ENCODE measurements at regions not wholly inside any gene's neighbourhood (a gene's known extent, or its start where the extent isn't known, plus 50 kb on each side); places are given as distances from the start of the nearest gene placed in this dataset.
"Not testable (repeated sequence)": the region's sequence is repeated elsewhere in the genome, so short reads cannot be mapped to it uniquely, and the experiment has no call there.

DNA sequence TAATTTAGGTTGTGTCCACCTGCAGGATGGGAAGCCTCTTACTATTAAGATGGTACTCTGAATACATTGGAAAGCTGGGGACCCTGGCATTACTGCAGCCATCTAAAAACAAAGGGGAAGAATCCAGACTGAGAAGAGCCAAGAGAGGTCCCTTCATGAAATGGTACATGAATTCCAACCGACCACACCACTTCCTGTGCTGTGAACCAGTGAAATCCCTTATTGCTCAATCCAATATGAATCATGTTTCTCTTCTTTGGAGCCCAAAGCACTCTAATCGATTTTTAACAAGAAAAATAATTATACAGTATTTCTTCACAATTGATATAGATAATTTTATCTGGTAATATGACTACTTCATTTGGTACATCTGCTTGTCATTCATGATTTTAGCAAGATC, 479.7 kb upstream of the RAB6C start:
- Mint-ChIP-seq H3K27ac (no peak overlapping the region), H3K4me1 (peaks cover 3% of the 10 kb centered on the region), H3K4me3 (no peak overlapping the region), H3K36me3 (no peaks in the 10 kb centered on the region), H3K27me3 (ENCODE audit: insufficient read depth, low read depth) (no peaks in the 10 kb centered on the region), H3K9me3 (no peaks in the 10 kb centered on the region)
- H3K4me2 ChIP-seq = no peak overlapping the region
- H2AFZ ChIP-seq (replicated peaks) = no peak overlapping the region
- no peaks in the 10 kb centered on the region for H3K36me3 ChIP-seq
- H3K9ac ChIP-seq = no peak overlapping the region
- no peak overlapping the region for H3K4me3 ChIP-seq
- H3K4me1 ChIP-seq = no peaks in the 10 kb centered on the region
- H4K20me1 ChIP-seq (ENCODE audit: low read depth) = no peaks in the 10 kb centered on the region
- no peaks in the 10 kb centered on the region for H3K79me2 ChIP-seq (ENCODE audit: low read depth)
- H3K27me3 ChIP-seq = no peaks in the 10 kb centered on the region
- H3K27ac ChIP-seq = no peak overlapping the region
- TF ChIP-seq, protein P1, sequence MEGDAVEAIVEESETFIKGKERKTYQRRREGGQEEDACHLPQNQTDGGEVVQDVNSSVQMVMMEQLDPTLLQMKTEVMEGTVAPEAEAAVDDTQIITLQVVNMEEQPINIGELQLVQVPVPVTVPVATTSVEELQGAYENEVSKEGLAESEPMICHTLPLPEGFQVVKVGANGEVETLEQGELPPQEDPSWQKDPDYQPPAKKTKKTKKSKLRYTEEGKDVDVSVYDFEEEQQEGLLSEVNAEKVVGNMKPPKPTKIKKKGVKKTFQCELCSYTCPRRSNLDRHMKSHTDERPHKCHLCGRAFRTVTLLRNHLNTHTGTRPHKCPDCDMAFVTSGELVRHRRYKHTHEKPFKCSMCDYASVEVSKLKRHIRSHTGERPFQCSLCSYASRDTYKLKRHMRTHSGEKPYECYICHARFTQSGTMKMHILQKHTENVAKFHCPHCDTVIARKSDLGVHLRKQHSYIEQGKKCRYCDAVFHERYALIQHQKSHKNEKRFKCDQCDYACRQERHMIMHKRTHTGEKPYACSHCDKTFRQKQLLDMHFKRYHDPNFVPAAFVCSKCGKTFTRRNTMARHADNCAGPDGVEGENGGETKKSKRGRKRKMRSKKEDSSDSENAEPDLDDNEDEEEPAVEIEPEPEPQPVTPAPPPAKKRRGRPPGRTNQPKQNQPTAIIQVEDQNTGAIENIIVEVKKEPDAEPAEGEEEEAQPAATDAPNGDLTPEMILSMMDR (IDR thresholded peaks at IDR 0.05) = no peak
- no peak for TF ChIP-seq EZH2 (IDR thresholded peaks at IDR 0.05)
- no peak for TF ChIP-seq EZH2phosphoT487 (IDR thresholded peaks at IDR 0.05)
- DNase-seq (ENCODE audit: low spot score) = no peak
- no peaks in the 10 kb centered on the region for H3F3A ChIP-seq (ENCODE audit: low read depth)
- H3K9me3 ChIP-seq (ENCODE audit: low read depth) = no peaks in the 10 kb centered on the region

DNA sequence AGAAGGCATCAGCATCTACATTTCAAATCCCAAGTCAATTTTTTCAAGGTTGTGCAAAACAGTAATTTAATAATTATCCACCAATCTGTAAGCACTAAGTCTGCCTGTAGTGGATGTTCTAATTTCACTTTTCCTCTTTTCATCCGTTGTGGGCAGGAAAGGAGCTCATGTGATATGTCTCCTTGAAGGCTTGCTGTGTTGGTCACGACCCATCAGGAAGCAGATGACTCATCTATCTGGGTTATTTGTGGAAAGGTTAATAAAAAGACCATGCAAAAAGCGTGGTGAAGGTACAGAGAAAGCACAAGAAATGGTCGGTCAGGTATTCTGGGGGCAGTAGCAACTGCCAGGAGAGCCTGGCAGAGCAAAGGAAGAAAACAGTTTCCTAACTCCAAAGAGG, 476.7 kb upstream of the RAB6C start:
- Mint-ChIP-seq H3K9me3 (no peaks in the 10 kb centered on the region), H3K27ac (no peak overlapping the region), H3K27me3 (ENCODE audit: insufficient read depth, low read depth) (no peaks in the 10 kb centered on the region), H3K4me3 (no peak overlapping the region), H3K36me3 (no peaks in the 10 kb centered on the region), H3K4me1 (peaks cover 3% of the 10 kb centered on the region)
- Histone ChIP-seq H3K36me3 (no peaks in the 10 kb centered on the region), H3K79me2 (ENCODE audit: low read depth) (no peaks in the 10 kb centered on the region), H3F3A (ENCODE audit: low read depth) (no peaks in the 10 kb centered on the region), H3K27ac (no peak overlapping the region), H3K9me3 (ENCODE audit: low read depth) (no peaks in the 10 kb centered on the region), H4K20me1 (ENCODE audit: low read depth) (no peaks in the 10 kb centered on the region), H3K4me3 (no peak overlapping the region), H2AFZ (replicated peaks) (peak overlapping the region; percentile 68), H3K9ac (no peak overlapping the region), H3K4me2 (no peak overlapping the region), H3K27me3 (no peaks in the 10 kb centered on the region), H3K4me1 (no peaks in the 10 kb centered on the region)
- no peak for DNase-seq (ENCODE audit: low spot score)
- TF ChIP-seq, protein P1 (IDR thresholded peaks at IDR 0.05) = no peak
- TF ChIP-seq EZH2phosphoT487 (IDR thresholded peaks at IDR 0.05) (no peak), EZH2 (IDR thresholded peaks at IDR 0.05) (no peak)

DNA sequence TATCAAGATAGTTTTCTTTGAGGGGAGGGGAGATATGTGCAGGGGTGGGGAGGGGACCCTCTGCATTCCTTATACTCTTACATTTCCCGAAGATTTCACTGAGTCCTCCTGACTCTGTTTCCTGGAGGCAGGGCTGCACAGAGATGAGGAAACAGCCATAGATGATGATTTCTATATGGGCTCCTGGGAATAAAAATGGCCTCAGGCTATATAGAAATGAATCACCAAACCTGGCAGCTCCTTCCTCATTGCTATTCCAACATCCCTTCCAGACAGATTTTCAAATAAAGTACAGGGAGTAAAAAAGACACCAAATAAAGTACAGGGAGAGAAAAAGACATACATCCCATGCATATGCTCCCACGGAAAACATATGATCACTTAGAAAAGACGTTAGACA, 474.8 kb upstream of the RAB6C start:
- Histone ChIP-seq H3K27me3 (no peaks in the 10 kb centered on the region), H3F3A (ENCODE audit: low read depth) (no peaks in the 10 kb centered on the region), H3K4me2 (no peak overlapping the region), H3K4me3 (no peak overlapping the region), H3K4me1 (no peaks in the 10 kb centered on the region), H2AFZ (replicated peaks) (no peak overlapping the region), H4K20me1 (ENCODE audit: low read depth) (no peaks in the 10 kb centered on the region), H3K27ac (no peak overlapping the region), H3K9ac (no peak overlapping the region), H3K36me3 (no peaks in the 10 kb centered on the region), H3K79me2 (ENCODE audit: low read depth) (no peaks in the 10 kb centered on the region), H3K9me3 (ENCODE audit: low read depth) (no peaks in the 10 kb centered on the region)
- H3K4me3 Mint-ChIP-seq = no peak overlapping the region
- no peaks in the 10 kb centered on the region for H3K27me3 Mint-ChIP-seq (ENCODE audit: insufficient read depth, low read depth)
- H3K4me1 Mint-ChIP-seq = peaks cover 3% of the 10 kb centered on the region
- no peak for DNase-seq (ENCODE audit: low spot score)
- no peak for TF ChIP-seq EZH2 (IDR thresholded peaks at IDR 0.05)
- TF ChIP-seq, protein P1 (IDR thresholded peaks at IDR 0.05) = no peak
- TF ChIP-seq EZH2phosphoT487 (IDR thresholded peaks at IDR 0.05) = no peak
- H3K27ac Mint-ChIP-seq = no peak overlapping the region
- no peaks in the 10 kb centered on the region for H3K9me3 Mint-ChIP-seq
- H3K36me3 Mint-ChIP-seq = no peaks in the 10 kb centered on the region

DNA sequence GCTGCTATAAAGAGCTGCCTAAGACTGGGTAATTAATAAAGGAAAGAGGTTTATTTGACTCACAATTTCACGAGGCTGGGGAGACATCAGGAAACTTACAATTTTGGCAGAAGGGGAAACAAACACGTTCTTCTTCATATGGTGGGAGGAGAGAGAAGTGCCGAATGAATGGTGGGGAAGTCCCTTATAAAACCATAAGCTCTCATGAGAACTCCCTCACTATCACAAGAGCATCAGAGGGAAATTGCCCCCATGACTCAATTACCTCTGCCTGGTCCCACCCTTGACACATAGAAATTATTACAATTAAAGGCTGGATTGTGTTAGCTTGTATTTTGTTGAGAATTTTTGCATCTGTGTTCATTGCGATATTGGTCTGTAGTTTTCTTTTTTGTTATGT, 460.5 kb upstream of the RAB6C start:
- Mint-ChIP-seq H3K27ac (no peak overlapping the region), H3K4me1 (no peaks in the 10 kb centered on the region), H3K4me3 (no peak overlapping the region), H3K36me3 (no peaks in the 10 kb centered on the region), H3K27me3 (ENCODE audit: insufficient read depth, low read depth) (peaks cover 3% of the 10 kb centered on the region), H3K9me3 (peaks cover 10% of the 10 kb centered on the region)
- Histone ChIP-seq H2AFZ (replicated peaks) (no peak overlapping the region), H3K9me3 (ENCODE audit: low read depth) (peaks cover 12% of the 10 kb centered on the region), H4K20me1 (ENCODE audit: low read depth) (no peaks in the 10 kb centered on the region), H3K27ac (no peak overlapping the region), H3K27me3 (no peaks in the 10 kb centered on the region), H3K4me1 (no peaks in the 10 kb centered on the region), H3K9ac (no peak overlapping the region), H3K4me2 (no peak overlapping the region), H3K79me2 (ENCODE audit: low read depth) (no peaks in the 10 kb centered on the region), H3K36me3 (no peaks in the 10 kb centered on the region), H3F3A (ENCODE audit: low read depth) (no peaks in the 10 kb centered on the region), H3K4me3 (no peak overlapping the region)
- no peak for DNase-seq (ENCODE audit: low spot score)
- TF ChIP-seq, protein P1 (IDR thresholded peaks at IDR 0.05) = no peak
- no peak for TF ChIP-seq EZH2 (IDR thresholded peaks at IDR 0.05)
- TF ChIP-seq EZH2phosphoT487 (IDR thresholded peaks at IDR 0.05) = no peak

DNA sequence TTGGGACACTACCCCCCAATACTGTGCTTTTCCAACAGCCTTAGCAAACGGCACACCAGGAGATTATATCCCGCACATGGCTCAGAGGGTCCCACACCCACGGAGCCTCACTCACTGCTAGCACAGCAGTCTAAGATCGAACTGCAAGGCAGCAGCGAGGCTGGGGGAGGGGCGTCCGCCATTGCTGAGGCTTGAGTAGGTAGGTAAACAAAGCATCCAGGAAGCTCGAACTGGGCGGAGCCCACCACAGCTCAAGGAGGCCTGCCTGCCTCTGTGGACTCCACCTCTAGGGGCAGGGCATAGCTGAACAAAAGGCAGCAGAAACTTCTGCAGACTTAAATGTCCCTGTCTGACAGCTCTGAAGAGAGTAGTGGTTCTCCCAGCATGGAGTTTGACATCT, 447.3 kb upstream of the RAB6C start:
- not testable (repeated sequence) for H4K20me1 ChIP-seq (ENCODE audit: low read depth); DNase-seq (ENCODE audit: low spot score); H2AFZ ChIP-seq (replicated peaks); H3K36me3 ChIP-seq; H3K27me3 ChIP-seq; H3K27ac ChIP-seq; H3K4me2 ChIP-seq; H3K9ac ChIP-seq; H3K4me3 Mint-ChIP-seq; H3K9me3 Mint-ChIP-seq; H3K27me3 Mint-ChIP-seq (ENCODE audit: insufficient read depth, low read depth); H3F3A ChIP-seq (ENCODE audit: low read depth); H3K27ac Mint-ChIP-seq; H3K79me2 ChIP-seq (ENCODE audit: low read depth); H3K4me3 ChIP-seq; H3K9me3 ChIP-seq (ENCODE audit: low read depth); H3K4me1 Mint-ChIP-seq; H3K4me1 ChIP-seq; H3K36me3 Mint-ChIP-seq

Data from neural progenitor cell (in vitro differentiated cells).